Effector memory CD8-positive, alpha-beta T cell (primary cell): ENCODE measurements at regions not wholly inside any gene's neighbourhood (a gene's known extent, or its start where the extent isn't known, plus 50 kb on each side); places are given as distances from the start of the nearest gene placed in this dataset.

Source experiments
- ATAC-seq: fragments of 150-1000 bp; cut with Tn5 transposase; replicated peaks from 2 replicates; pipeline ENCODE4 v1.10.0; 2021; ENCODE audit warnings: mild to moderate bottlenecking, moderate library complexity
- DNase-seq, 3 experiments: peaks; one replicate each; pipeline ENCODE4 v3.0.0; 2021
- H3K27ac Mint-ChIP-seq, 2 donors: one replicate each; pipeline ENCODE4 v1.8.0; 2022; ENCODE audit warnings: mild to moderate bottlenecking in 2 of 2, mixed read lengths in 2 of 2, moderate library complexity in 2 of 2
- H3K27me3 Mint-ChIP-seq, 2 donors: one replicate each; pipeline ENCODE4 v1.8.0; 2022; ENCODE audit warnings: mixed read lengths in 2 of 2
- H3K36me3 Mint-ChIP-seq: one replicate; pipeline ENCODE4 v1.8.0; 2022; ENCODE audit warnings: mild to moderate bottlenecking, moderate library complexity, mixed read lengths; ENCODE audit not compliant: insufficient read depth
- H3K4me1 Mint-ChIP-seq, 2 donors: one replicate each; pipeline ENCODE4 v1.8.0; 2022; ENCODE audit warnings: low read depth in 2 of 2, mixed read lengths in 2 of 2
- H3K4me3 Mint-ChIP-seq, 2 donors: one replicate each; pipeline ENCODE4 v1.8.0; 2022; ENCODE audit warnings: mild to moderate bottlenecking in 2 of 2, mixed read lengths in 2 of 2, moderate library complexity in 2 of 2
- H3K9me3 Mint-ChIP-seq, 2 donors: one replicate each; pipeline ENCODE4 v1.8.0; 2022; ENCODE audit warnings: mixed read lengths in 2 of 2

DNA sequence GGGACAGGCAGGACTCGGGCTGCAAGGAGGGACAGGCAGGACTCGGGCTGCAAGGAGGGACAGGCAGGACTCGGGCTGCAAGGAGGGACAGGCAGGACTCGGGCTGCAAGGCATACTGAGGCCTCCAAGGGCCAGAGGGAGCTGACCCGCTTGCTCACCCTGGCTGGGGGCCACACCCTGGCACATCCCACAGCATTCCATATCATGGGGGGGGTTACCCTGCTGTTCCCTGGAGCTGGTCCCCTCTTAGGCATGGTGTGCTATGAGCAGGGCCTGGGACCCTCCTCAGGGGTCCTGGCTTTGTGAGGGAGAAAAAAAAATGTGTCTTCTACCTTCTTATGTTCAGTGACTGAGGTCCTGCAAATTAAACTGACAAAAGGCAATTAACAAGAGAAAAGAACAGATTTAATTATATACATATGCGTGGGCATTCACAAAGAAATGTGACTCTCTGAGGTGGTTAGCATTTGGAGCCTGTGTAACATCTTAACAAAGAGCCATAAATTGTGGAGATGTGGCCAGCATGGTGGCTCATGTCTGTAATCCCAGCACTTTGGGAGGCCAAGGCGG, 97.6 kb upstream of the ALDH1A3 start:
- Mint-ChIP-seq H3K27ac (no peak overlapping the region), H3K4me1 (no peaks in the 10 kb centered on the region), H3K4me3 (no peak overlapping the region), H3K9me3 (no peaks in the 10 kb centered on the region), H3K27me3 (peaks cover 27 to 30% of the 10 kb centered on the region in 2 donors), H3K36me3 (no peaks in the 10 kb centered on the region)
- DNase-seq (no peak), ATAC-seq (no peak)

DNA sequence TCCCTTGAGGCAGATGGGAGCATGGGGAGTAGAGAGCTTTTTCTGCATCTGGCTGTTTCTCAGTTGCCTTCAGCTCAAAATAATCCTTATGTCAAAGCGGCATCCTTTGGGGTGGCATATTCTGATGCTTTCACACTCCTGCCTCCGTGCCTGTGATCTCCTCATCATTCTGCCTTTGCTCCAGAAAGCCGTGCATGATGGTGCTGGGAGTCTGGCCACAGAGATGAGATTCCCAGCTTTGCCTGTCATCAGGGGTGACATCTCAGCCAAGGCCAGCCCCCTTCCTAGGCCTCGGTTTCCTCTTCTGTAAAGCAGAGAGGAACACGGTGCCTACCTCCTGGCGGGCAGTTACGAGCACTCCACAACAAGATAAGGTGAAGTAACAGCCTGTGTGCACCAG, 96.3 kb upstream of the ALDH1A3 start:
- ATAC-seq (no peak), DNase-seq (no peak)
- no peak overlapping the region for H3K4me3 Mint-ChIP-seq
- peaks cover 21 to 23% of the 10 kb centered on the region in 2 donors for H3K27me3 Mint-ChIP-seq
- no peaks in the 10 kb centered on the region for H3K9me3 Mint-ChIP-seq
- no peaks in the 10 kb centered on the region for H3K4me1 Mint-ChIP-seq
- no peak overlapping the region for H3K27ac Mint-ChIP-seq
- no peaks in the 10 kb centered on the region for H3K36me3 Mint-ChIP-seq

DNA sequence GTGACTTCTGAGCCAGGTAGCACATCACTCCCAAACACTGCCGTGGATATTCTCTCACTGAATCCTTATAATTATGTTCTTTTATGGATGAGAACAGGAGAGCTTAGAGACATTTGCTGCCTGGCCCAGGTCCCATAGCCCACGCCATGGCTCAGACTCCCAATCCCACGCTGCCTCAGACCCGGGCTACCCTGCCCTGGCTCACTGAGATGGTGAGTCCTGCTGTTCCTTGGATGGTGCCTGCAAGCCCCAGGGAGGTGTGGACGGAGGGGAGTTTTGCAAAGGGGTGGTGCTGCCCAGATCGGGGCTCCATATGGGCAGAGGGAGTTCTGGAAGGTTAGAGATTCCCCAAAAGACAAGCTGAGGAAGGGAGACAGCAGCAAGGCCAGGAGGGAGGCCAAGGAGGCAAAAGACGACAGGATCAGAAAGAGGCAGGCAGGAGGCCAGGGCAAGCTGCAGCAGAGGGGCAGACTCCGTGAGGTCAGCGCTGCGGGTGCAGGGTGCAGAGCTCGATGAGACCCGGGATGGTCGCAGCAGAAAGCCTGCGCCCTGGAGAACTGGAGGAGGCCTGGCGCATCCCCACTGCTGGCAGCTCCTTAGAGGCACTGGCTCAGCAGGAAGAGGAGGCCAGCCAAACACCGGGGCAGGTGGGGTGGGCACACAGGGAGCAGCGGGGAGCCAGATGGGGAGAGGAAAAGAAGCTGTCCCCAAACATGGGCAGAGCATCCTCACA, 95.7 kb upstream of the ALDH1A3 start:
- ATAC-seq, result no peak
- DNase-seq, result no peak

DNA sequence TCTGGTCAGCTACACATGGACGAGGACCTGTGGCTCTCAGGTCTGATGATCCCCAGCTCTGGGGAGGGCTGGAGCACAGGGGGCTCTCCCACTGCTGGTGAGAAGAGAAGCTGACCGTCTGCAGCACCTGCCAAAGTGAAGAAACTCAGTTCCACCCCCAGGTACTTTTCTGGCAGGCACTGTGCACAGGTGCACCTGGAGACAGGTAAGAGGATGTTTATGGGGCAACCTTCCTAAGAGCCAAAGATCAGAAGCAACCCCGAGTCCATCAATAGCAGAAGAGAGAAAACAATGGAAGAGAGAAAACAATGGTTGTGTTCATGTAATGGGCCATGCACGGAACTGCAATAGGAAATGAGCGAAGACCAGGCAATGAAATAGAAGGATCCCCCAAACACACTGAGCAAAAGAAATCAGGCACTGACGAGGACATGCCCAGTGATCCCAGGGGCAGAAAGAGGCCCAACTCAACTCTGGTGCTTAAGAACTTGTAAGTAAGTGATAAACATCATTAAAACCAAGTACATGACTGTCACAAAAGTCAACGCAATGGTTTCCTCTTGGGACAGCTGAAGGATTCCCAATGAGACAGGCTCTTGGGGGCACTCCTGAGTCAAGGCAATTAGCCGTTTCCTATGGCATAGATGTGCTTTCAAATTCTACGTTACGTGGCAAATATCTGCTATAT, 95.0 kb upstream of the ALDH1A3 start:
- H3K27ac Mint-ChIP-seq, result no peak overlapping the region
- H3K36me3 Mint-ChIP-seq, result no peaks in the 10 kb centered on the region
- H3K4me1 Mint-ChIP-seq, result no peaks in the 10 kb centered on the region

More for the DNA sequence above, 95.7 kb upstream of the ALDH1A3 start:
- H3K36me3 Mint-ChIP-seq, result no peaks in the 10 kb centered on the region
- no peaks in the 10 kb centered on the region for H3K9me3 Mint-ChIP-seq
- H3K27ac Mint-ChIP-seq, result no peak overlapping the region
- H3K4me3 Mint-ChIP-seq, result no peak overlapping the region
- peaks cover 20 to 23% of the 10 kb centered on the region in 2 donors for H3K27me3 Mint-ChIP-seq
- H3K4me1 Mint-ChIP-seq, result no peaks in the 10 kb centered on the region

DNA sequence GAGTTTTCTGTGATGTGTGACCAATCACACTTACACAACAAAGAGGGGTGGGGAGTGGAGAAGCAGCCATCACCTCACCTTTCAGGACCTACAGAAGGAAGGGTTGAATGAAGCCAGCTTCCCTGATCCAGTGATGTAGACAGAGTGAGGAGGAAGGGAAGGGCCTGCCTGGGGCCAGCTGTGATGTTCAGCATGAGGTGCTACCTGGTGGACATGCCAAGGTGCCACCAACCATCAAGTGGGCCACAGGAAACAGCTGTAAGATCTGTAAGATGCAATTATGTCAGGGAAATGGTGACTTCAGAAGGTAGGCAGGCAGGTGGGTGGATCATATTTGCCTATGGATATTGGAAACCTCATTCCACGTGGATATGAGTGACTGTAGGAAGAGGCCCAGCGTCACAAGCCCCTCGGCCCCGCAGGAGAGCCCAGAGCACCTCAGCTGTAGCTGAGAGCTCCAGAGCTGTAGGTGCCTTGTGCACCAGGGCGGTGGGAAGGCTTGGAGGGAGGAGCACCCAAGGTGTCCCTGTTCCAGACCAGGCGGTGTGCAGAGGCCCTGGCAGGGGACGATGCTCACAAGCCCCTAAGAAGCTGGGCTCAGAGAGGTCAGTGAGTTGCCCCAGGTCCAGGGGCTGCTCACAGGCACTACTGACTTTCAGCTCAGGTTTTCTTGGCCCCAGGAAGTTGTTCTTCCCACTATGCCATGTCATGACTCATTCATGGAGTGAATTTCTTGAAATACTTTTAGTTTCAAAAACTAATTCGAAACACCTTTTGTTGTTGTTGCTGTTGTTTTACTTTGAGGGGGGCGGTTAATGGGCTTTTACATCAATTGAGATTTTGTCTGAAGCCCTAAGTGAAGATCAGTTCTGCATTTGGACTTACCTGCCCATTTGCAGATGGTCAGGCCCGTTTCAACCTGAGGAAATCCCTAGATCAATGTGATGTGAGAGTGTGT, 94.2 kb upstream of the ALDH1A3 start:
- Mint-ChIP-seq H3K4me1 (no peaks in the 10 kb centered on the region), H3K9me3 (no peaks in the 10 kb centered on the region), H3K36me3 (no peaks in the 10 kb centered on the region), H3K27ac (no peak overlapping the region), H3K27me3 (peaks cover 10 to 15% of the 10 kb centered on the region in 2 donors), H3K4me3 (no peak overlapping the region)
- ATAC-seq (no peak), DNase-seq (no peak)

More for the DNA sequence above, 95.0 kb upstream of the ALDH1A3 start:
- Mint-ChIP-seq H3K9me3 (no peaks in the 10 kb centered on the region), H3K27me3 (peaks cover 15 to 18% of the 10 kb centered on the region in 2 donors), H3K4me3 (no peak overlapping the region)
- DNase-seq (no peak), ATAC-seq (no peak)

DNA sequence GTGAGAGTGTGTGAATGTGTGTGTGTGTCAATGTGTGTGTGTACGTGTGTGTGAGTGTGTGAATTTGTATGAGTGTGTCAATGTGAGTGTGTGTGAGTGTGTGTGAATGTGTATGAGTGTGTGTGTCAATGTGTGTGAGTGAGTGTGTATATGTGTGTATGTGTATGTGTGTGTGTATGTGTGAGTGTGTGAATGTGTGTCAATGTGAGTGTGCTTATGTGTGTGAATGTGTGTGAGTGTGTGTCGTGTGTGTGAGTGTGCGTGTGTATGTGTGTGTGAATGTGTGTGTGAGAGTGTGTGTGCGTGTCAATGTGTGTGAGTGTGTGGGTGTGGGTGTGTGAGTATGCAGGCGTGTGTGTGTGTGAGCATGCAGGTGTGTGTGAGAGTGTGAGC, 93.5 kb upstream of the ALDH1A3 start:
- no peak for ATAC-seq
- Mint-ChIP-seq H3K27ac (no peak overlapping the region), H3K36me3 (no peaks in the 10 kb centered on the region)

DNA sequence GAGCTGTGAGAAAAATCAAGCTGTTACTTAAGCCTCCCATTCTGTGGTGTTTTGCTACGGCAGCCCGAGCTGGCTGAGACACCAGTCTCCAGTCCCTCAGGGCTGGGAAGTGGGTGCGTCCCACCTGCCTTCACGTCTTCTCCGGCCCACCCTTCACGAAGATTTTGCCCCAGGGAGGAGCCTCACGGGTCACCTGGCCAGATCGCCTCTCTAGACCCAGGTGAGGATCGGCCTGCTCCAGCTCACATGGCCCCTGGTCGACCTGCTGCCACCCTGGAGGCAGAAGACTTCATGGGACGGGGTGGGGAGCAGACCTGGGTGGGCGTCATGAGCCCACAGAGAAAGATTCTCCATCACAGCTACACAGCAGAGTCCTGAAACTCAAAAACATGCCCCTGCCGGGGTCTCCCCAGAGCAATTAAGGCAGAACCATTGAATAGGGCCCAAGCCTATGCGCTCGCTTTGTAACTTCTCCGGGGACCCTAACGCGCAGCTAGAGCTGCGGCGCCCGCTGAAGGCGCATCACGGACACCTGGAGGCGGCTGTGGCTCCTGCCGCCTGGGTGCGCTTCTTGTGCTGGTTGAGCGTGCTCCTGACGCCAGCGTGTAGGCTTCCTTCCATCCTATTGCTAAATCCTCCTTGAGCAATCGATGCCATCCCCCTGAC, 92.6 kb upstream of the ALDH1A3 start:
- Mint-ChIP-seq H3K36me3 (no peaks in the 10 kb centered on the region), H3K27me3 (peaks cover 18 to 23% of the 10 kb centered on the region in 2 donors), H3K4me1 (no peaks in the 10 kb centered on the region), H3K9me3 (no peaks in the 10 kb centered on the region), H3K4me3 (no peak overlapping the region), H3K27ac (no peak overlapping the region)
- DNase-seq (no peak), ATAC-seq (no peak)

More for the DNA sequence above, 93.5 kb upstream of the ALDH1A3 start:
- no peak for DNase-seq
- Mint-ChIP-seq H3K9me3 (no peaks in the 10 kb centered on the region), H3K4me3 (no peak overlapping the region), H3K4me1 (no peaks in the 10 kb centered on the region), H3K27me3 (peaks cover 17 to 22% of the 10 kb centered on the region in 2 donors)

DNA sequence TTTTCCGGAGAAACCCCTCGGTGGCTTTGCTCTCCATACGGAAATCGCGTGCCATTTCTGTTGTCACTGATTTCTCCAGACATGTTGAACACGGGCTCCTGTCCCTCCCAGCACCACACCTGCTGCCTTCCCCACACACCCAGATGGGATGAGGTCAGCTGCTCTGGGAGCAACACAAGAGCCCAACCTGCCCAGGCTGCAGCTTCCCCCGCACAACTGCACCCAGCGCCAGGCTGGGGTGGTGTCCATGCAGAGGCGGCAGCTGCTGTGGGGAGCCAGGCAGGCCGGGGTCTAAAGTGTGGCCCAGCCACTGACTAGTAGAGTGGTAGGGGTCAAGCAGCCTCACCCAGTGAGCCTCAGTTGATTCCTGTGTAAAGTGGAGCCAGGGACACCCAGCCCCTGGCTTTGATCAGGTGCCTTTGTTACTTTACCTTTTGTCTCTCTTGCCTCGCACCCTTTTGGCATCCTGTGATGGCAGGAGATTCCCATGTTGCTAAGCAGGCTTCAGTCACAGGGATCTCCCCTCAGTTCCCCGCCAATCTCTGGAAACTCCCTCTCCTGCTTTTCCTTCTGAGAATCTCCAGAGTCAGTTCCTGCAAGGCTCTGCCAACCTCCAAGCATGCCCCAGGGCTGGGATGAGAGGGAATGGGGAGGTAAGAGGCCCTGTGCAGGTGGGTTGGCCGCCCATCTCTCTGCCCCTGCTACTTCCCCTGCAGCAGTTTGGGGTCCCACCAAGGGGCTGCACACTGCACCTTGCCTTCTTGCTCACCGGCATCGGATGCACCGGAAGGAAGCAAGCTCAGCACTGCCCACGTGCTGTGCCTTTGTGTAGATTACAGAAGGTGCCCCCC, 91.8 kb upstream of the ALDH1A3 start:
- H3K9me3 Mint-ChIP-seq, result no peaks in the 10 kb centered on the region
- H3K36me3 Mint-ChIP-seq, result no peaks in the 10 kb centered on the region
- H3K4me1 Mint-ChIP-seq, result no peaks in the 10 kb centered on the region
- peaks cover 18% of the 10 kb centered on the region in 2 donors for H3K27me3 Mint-ChIP-seq
- no peak overlapping the region for H3K27ac Mint-ChIP-seq
- no peak overlapping the region for H3K4me3 Mint-ChIP-seq
- ATAC-seq (no peak), DNase-seq (no peak)

DNA sequence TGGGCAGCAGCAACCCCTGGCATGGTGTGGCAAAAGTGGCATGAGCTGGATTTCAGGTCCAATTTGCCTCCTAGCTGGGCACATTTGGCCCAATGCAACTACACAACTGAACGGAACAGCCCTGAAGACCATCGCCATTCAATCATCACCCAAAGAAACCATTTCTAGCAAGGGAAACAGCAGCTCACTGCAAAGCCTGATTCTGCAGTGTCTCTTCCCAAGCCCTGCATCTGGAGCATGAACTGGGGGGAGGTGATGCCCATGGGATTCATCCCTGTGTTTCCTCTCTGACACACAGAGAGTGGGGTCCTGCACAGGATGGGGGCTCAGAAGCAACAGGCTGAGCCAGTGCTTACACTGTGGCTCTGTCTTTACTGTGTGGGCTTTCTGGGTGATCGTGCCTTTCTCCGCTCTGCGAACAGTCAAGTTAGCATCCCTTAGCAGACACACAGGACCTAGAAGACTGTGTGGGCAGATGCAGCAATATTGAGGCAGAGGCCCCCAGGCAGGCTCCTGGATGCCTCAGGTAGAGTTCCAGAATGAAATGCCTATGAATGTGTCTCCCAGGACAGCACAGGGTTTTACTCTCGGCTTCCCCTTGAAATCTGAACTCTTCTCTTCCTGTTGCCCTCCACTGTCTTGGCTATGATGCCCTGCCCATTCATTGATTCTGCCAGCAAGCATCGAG, 91.1 kb upstream of the ALDH1A3 start:
- no peak for DNase-seq
- Mint-ChIP-seq H3K4me1 (no peaks in the 10 kb centered on the region), H3K27ac (no peak overlapping the region), H3K9me3 (no peaks in the 10 kb centered on the region), H3K36me3 (no peaks in the 10 kb centered on the region), H3K27me3 (peaks cover 14 to 16% of the 10 kb centered on the region in 2 donors), H3K4me3 (no peak overlapping the region)
- no peak for ATAC-seq

DNA sequence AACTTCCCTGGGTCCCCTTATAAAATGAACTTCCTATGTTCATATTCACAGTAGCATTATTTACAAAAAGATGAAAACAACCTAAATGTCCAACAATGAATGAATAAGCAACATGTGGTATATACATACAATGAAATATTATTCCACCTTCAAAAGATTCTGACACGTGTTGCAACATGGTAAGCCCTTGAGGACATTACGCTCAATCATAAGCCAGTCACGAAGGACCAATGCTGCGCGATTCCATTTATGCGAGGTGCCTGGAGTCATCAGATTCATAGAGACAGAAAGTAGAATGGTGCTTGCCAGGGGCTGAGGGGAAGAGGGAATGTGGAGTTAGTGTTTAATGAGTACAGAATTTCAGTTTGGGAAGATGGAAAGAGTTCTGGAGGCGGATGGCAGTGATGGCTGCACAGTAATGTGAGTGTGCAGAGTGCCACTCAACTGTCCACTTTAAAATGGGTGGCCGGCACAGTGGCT, 88.8 kb upstream of the ALDH1A3 start:
- H3K36me3 Mint-ChIP-seq, result peaks cover 3% of the 10 kb centered on the region
- ATAC-seq, result no peak
- no peak for DNase-seq
- H3K9me3 Mint-ChIP-seq, result no peaks in the 10 kb centered on the region
- no peak overlapping the region for H3K27ac Mint-ChIP-seq
- no peaks in the 10 kb centered on the region for H3K4me1 Mint-ChIP-seq
- no peak overlapping the region for H3K4me3 Mint-ChIP-seq
- peaks cover 24% of the 10 kb centered on the region in 2 donors for H3K27me3 Mint-ChIP-seq

DNA sequence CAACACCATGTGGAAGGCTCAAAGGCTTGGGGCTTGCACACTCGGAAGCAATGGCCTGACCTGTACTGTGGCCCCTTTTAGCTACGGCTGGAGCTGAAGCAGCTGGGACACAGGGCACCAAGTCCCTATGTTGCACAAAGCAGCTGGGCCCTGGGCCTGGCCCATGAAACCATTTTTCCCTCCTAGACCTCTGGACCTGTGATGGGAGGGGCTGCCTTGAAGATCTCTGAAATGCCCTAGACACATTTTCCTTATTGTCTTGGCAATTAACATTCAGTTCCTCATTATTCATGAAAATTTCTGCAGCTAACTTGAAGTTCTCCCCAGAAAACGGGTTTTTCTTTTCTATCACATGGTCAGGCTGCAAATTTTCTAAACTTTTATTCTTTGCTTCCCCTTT, 85.6 kb upstream of the ALDH1A3 start:
- Mint-ChIP-seq H3K4me3 (no peak overlapping the region), H3K36me3 (peaks cover 3% of the 10 kb centered on the region), H3K27me3 (peaks cover 24% of the 10 kb centered on the region in 2 donors), H3K4me1 (no peaks in the 10 kb centered on the region), H3K9me3 (no peaks in the 10 kb centered on the region), H3K27ac (no peak overlapping the region)
- no peak for ATAC-seq
- DNase-seq, result no peak
